GM19035 (cell line): ENCODE measurements at regions not wholly inside any gene's neighbourhood (a gene's known extent, or its start where the extent isn't known, plus 50 kb on each side); places are given as distances from the start of the nearest gene placed in this dataset.

Experiments
- ATAC-seq: cut with Tn5 transposase; IDR thresholded peaks from one replicate; pipeline ENCODE4 v1.9.1; 2021; ENCODE audit not compliant: unreplicated experiment

DNA sequence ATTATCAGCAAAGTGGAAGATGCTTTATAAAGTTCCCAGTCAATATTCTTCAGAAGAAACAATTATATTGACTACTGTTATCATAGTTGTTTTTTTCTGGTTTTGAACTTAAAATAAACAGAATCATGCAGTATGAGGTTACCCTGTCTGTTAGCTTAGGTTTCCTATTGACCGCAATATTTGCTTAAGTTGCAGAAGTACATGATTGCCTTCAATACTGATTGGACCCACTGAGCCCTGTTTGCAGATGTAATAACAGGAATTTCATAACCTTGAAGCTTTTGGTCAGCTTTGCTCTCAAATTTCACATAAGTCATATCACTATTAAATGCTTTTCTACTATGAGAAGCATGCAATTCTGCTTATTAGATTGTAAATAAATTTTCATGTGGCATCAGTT, 229.1 kb upstream of the FSTL5 start:
- peak; percentile 97 for ATAC-seq

DNA sequence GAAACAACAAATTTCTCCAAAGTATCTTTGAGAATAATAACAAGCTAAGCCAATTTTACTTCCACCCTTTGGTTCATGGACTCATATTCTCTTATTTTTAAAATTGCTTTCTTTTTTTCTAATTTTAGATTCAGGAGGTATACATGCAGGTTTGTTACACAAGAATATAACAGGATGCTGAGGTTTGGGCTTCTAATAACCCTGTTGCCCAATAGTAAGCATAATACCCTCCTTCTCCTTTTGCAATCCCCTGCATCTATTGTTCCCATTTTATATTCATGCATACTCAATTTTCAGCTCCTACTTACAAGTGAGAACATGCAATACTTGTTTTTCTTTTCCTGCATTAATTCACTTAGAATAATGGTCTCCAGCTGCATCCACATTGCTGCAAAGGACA, 202.3 kb upstream of the FSTL5 start:
- no peak for ATAC-seq

DNA sequence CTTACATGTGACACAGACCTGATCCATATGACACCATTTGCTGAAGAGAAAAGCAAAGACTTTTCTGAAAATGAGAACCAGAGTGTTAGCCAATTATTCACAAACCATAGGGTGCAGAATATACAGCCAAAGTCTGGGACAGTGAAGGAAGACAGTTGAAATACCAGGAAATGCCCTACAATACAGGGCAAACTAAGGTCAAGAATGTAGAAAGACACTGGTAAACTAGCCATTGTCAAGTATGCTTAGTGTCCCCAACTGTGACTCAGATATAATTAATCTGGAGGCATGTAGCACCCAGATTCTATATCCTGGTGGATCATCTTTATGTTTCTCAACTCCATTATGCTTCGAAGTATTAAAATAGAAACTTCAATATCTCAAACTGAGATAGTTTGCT, 200.9 kb upstream of the FSTL5 start:
- ATAC-seq = no peak

DNA sequence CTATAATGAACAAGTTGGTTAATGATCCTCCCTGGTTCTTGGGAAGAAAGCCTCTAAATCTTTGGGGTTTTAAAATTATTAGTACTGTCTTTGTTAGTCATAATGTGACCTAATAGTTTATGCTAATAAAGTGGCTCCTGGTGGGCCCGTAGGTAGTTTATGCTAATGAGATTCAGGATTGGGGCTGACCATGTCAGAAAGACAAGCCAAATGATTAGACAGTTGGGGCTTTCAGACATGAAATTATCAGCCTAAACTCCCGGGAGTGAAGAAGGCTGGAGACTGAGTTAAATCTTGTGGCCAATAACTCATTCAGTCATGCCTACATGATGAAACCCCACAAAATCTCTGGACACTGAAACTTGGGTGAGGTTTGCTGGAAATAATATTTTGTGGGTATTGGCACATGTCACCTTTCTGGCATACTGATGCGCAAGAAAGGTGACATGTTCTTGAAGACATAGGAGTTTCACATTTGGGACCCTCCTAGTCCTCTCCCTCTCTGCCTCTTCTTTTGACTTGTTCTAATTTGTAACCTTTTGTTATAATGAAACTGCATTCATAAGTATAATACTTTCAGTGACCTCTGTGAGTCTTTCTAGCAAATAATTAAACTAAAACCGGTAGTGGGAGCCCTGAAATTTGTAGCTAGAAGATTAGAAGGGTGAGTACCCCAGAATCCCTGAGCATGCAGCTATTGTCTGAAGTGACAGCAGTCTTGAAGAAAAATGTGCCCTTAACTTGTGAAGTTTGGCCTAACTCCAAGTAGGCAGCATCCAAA, 196.8 kb upstream of the FSTL5 start:
- no peak for ATAC-seq

DNA sequence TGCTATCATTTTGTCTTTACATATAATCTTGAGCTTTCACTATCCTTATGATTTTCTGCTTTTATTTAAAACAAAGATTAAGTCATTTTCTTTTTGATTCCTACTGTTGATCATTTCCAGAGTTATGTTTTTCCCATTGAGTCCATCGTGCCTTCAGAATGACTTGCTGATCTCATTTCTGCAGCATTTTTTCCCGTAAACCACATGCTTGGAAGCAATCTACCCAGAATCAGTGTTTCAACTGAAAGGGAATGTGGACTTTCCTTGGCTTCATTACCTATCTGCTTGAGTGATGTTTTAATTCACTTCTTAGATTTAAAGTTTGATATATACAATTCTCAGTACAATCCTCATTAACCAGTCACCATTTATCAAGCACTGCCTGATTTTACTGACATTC, 192.4 kb upstream of the FSTL5 start:
- no peak for ATAC-seq

DNA sequence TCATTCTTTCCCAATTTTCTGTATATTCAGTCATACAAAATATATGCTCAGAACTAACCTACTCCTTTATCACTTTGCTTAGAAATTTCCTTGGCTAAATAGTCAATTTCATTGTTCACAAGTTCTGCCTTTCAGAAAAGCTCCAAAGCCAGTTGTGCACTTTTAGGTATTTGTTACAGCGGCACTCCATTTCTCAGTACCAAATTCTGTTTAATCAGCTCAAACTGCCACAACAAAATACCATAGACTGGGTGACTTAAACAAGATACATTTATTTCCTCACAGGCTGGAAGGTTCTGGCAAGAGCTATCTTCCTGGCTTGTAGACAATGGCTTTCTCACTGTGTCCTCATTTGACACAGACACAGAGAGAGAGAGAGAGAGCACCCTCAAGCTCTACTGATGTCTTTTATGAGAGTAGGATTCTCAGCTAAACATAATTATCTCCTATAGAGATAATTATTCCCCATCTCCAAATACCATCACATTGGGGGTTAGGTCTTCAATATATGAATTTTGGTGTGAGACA, 188.8 kb upstream of the FSTL5 start:
- no peak for ATAC-seq

DNA sequence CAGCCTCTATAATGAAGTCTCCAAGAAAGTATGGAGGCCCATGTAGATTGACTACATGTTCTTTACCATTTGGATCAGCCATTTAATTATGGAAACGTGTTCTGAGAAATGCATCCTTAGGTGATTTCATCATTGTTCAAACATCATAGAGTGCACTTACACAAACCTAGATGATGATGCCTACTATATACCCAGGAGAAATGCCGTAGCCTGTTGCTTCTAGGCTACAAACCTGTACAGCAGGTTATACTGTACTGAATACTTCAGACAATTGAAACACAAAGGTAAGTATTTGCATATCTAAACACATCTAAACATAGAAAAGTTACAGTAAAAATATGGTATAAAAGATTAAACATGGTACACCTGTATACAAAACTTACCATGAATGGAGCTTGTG, 186.5 kb upstream of the FSTL5 start:
- ATAC-seq = no peak

DNA sequence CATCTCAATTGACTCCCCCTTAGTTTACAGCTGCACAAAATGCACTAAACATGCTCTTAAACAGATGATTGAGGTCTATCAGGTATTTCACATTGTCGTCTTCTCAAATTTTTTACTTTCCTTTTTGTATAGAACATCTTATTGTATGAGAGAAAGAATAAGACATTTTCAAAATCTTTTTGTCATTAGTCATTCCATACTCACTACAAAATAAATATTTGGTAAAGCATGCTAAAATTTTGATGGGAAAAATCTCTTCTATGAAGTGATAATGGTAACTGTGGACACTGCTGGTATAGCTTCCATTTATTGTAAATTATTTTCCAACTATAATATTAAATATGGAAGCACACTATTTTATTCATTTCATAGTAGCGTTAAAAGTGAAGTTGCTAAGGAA, 185.6 kb upstream of the FSTL5 start:
- ATAC-seq = no peak

DNA sequence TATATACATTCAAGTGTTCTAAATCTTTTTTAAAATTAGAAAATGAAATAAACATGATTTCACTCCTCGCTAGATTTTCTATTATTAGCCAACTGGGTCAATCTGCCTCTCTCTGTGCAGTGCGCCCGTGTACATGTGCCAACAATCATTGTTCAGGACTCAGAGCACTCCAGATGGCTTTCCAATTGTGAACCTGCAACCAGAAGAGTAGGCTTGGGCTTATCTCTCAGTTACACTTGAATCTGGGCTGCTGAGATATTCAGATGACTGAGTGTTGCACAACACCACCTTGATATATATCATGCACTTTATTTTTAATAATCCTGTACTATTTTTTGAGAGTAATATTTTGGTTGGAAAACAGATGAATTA, 184.0 kb upstream of the FSTL5 start:
- ATAC-seq = no peak

DNA sequence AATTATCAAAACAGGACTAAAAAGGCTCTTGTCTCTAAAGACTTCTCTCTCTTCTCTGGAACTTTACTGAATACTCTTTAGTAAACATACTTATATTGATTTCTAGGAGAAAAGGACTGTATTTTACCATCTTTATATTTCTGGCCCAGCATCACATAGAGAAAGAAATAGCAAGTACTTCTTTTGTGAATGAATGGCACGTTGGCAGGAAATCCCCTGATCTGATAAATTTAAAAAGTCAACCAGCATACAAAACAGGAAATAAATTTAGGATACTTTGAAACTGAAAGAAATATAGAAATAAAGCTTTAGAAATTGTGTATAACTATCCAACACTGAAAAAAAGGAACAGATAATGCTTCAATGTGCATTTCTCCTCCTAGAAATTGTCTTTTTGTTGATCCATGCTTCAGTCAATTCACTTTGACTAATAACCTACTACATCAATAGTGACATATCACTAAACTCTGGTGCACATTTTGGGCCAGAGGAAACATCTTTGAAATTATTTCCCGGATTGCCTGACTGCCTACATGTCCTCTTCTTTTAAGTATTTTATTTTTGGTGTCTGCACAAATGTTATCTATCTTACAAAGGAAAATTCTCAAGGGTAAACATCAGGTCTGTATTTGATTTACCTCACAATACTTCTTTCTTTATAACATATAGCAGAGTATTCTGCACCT, 183.5 kb upstream of the FSTL5 start:
- ATAC-seq = no peak

DNA sequence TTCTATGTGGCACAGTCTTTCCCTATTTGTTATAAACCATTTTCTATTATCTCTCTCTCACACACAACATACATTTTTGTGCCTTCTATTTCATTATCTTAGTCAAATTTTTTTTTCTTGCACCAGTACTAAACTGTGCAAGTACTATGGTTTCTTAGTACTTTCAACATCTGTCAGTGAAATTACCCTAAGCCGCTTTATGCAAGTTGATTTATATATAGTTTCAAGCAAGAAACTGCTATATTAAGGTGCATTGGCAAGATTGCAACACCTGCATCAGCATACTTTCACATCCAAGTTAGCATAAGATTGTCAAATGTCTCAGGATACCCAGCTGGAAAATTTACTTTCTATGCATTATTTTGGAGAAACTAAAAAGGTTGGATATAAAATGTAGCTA, 180.2 kb upstream of the FSTL5 start:
- ATAC-seq = no peak

DNA sequence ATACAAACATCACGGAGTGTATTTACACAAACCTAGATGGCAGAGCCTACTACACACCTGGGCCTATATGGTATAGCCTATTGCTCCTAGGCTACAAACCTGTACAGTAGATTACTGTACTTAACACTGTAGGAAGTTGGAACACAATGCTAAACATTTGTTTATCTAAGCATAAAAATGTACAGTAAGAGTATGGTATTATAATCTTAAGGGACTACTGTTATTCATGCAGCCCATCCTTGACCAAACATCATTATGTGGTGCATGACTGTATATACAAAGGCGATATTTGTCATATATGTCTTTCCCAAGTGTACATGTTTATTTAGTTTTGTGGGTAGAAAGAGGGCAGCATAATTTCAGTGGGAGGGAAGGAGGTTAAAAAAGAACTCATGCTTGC, 177.7 kb upstream of the FSTL5 start:
- no peak for ATAC-seq

DNA sequence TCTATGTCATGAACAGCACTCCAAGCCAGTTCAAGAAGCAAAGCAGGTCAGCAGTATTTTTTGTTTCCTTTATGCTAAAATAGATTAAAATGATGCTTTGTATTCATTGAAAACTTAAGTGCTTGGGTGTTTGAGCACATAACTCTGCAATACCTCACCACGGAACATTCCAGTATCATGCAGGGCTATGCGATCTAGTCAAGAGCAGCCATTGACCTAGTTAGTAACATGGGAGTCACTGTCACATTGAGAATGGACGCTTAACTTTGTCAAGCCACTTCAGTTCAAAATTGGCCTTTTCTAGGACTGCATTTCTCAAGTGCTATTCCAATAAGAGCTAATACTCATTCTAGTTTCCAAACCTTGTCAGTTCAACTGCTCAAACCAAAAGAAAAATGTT, 160.1 kb upstream of the FSTL5 start:
- no peak for ATAC-seq

DNA sequence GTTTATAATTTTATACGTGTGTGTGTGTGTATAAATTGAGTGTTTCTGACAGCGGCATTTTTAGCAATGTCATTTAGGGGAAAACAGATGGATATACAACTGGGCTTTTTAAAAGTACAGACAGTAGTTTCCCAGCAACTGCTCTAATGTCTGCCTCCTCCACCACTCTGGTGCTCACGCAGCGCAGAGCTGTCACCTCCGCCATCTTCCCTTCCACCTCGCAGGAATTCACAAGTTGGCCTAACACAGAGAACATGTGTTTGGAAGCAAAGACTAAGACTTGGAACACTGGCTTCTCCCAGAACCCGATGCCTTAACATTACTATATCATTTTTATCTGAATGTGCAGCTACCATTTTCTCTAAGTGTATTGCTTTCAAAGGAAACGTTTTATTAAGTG, 158.3 kb upstream of the FSTL5 start:
- ATAC-seq = no peak

DNA sequence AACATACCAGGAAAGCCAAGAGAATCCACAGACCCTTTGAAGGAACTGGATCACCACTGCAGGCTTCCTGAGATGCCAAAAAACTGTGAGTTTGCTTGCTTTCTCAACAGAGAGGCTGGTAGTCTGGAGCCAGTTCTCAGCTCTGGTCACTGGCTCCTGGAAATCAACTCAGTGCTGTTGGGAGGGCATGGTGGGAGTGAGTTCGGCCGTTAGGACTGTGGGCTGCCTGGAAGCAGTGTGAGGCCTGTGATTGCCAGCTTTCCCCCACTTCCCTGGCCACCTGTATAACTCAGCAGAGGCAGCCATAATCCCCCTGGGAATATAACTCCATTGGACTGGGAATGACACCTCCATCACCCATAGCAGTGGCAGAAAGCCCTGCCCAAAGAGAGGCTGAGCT, 122.0 kb upstream of the FSTL5 start:
- no peak for ATAC-seq

DNA sequence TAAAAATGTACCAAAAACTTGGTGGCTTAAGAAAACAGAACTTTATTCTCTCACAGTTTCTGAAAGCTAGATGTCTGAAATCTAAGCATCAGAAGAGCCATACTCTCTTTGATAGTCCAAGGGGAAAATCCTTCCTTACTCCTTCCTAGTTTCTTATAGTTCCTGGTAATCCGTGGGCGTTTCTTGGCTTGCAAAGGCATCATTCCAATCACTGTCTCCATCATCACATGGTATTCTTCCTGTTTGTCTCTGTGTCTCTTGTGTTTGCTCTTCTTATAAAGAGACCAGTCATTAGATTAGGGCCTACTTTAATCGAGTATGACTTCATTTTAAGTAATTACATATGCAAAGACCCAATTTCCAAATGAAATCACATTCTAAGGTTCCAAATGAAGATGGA, 118.9 kb upstream of the FSTL5 start:
- ATAC-seq = no peak

DNA sequence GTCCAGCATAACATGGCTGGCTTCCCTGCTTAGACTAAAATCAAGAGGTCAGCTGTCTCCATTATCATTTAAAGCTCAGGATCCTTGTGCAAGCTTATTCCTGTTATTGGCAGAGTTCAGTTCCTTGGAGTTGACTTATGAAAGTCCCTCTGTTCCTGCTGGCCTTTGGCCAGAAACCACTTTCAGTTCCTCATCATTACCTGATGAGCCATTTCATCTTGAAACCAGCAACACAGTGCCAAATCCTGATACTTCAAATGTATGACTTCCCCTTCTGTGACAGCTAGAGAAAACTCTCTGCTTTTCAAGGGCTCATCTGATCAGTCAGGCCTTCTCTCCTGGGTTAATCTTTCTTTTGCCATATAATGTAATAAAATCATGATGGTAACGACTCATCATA, 110.6 kb upstream of the FSTL5 start:
- peak; percentile 77 for ATAC-seq

DNA sequence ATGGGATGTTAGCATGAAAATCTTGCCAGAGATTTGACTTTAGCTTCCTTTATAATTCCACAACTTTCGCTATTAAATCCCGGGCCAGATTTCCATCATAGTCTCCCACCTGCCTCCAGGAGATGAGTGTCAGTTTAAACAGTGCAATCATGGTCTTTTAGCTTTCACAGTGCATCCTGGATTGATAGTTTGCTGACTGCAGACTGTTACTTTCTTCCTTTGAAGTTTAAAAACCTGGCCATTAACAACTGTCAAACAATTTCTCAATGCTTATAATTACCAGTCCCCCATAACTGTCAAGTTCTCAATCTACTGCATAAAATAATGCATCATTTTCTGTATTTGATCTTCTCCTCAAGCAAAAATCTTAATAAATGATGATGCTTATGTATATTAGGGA, 108.4 kb upstream of the FSTL5 start:
- ATAC-seq = no peak

DNA sequence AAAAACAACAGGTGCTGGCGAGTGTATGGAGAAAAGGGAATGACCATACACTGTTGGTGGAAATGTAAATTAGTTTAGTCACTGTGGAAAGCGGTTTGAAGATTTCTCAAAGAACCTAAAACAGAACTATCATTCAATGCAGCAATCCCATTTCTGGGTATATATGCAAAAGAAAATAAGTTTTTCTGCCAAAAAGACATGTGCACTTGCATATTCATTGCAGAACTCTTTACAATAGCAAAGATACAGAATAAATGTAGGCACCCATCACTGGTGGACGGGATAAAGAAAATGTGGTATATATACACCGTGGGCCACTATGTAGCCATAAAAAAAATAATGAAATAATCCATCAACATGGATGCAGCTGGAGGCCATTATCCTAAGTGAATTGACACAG, 105.1 kb upstream of the FSTL5 start:
- ATAC-seq = no peak

DNA sequence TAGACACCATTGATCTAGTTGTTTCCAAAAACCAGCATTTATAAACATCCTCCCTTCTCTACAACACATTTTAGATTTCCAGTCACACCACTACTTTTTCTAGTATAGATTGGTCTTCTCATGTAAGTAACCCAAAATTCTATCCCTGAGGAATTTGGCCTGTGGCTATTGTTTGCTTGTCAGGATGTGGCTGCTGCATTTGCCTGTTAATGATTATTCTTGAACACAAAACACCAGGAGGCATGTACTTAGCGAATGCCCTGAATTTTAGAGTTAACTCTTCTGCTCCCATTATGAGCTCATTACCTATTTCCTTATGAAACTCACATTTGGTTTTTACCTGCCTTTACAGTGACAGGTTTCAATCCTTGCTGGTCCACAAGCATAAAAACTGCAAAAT, 102.0 kb upstream of the FSTL5 start:
- no peak for ATAC-seq

DNA sequence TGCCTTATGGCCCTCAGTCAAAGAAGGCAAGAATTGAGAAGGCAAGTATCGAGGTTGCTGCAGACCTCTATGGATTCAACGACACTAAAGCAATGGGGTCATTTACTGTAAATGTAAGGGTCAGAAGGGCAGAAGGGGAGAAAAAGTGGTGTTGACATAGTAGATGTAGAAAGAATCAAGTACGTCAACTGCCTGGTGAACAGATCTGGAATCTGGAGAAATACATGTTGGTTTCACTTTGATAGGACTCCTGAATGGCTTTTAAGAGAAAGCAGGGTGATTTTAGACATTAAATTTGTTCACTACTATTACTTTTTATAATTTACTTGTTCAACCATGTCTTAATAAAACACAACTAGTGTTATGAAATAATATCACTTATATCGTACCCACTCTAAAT, 81.3 kb upstream of the FSTL5 start:
- ATAC-seq = no peak

DNA sequence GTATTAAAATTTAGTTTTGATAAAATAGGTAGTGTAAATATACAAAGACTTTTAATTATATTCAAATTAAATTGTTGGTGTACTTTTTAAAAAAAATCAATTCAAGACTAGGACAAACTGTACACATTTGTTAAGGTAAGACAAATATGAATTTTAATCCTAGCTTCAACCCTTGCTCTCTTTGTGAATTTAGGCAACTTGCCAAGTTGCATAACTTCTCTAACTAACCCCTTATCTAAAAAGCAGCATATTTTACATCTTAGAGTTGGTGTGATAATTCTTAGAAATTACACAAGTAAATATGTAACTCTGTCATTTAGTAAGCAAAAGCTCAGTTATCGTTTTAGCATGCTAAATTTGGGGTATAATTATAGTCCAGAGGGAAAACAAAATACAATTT, 78.1 kb upstream of the FSTL5 start:
- no peak for ATAC-seq
